Pancreas (tissue), 10 donors: ENCODE measurements at regions not wholly inside any gene's neighbourhood (a gene's known extent, or its start where the extent isn't known, plus 50 kb on each side); places are given as distances from the start of the nearest gene placed in this dataset.
"Not testable (repeated sequence)": the region's sequence is repeated elsewhere in the genome, so short reads cannot be mapped to it uniquely, and the experiment has no call there.

ENCODE experiments used
- ATAC-seq, 4 donors: fragments of 200-7000 bp; cut with Tn5 transposase; one replicate each; pipeline versions ENCODE4 v1.8.0 to v1.9.1; 2020; ENCODE audit warnings: mild to moderate bottlenecking in 4 of 4, moderate library complexity in 4 of 4
- DNase-seq, 6 donors: peaks; one replicate each; pipeline ENCODE4 v3.0.0-alpha.2; 2020
- FAIRE-seq: peaks from 2 replicates; lab custom pipeline; 2012; peaks lifted over from hg19 to GRCh38; lab: Jason Lieb, UNC
- H3K27ac ChIP-seq, 4 donors: fragments of 200-600 bp; sonication (generic); 1 replicate in 3 of 4; 2 replicates in 1 of 4; pipeline versions ENCODE4 v1.5.0 to v1.8.0; 2020
- H3K27me3 ChIP-seq, 4 donors: fragments of 200-600 bp; one replicate each; pipeline ENCODE4 v1.8.0; 2021
- H3K36me3 ChIP-seq, 3 donors: fragments of 200-600 bp; sonication (generic) in 1 of 3; one replicate each; pipeline versions ENCODE4 v1.5.0 to v1.8.0; 2020 to 2021
- H3K4me1 ChIP-seq, 3 donors: fragments of 200-600 bp; one replicate each; pipeline ENCODE4 v1.8.0; 2021
- H3K4me3 ChIP-seq, 4 donors: fragments of 200-600 bp; sonication (generic) in 2 of 4; one replicate each; pipeline versions ENCODE4 v1.5.0 to v1.8.0; 2020 to 2021
- H3K9me3 ChIP-seq, 4 donors: fragments of 200-600 bp; one replicate each; pipeline ENCODE4 v1.8.0; 2021
- WGBS, 2 donors: extraction: QIAGEN DNeasy Blood & Tissue Kit; methylation state at CpG; one replicate each; pipeline ENCODE4 v1.1.7; 2013; 5-methylcytosine and 5-hydroxymethylcytosine counted together
- intact Hi-C, 3 donors: fragments of 100-400 bp; cut with DNase I; formaldehyde crosslinking; loops; one replicate each; pipeline versions ENCODE4 v1.11.1 to v1.14.2; 2022
- donor health status: healthy with polysubstance abuse.
- donor health status: DM: no; HTN: no; CAD: no; lungs with moderate emphysema.
- donor health status: DM: no; HTN: no; CAD: no.
- donor health status: control.
- donor health status: control.
- donor health status: Bipolar disorder and iron deficiency.
- donor health status: DM: yes; HTN: yes; CAD: no.
- donor health status: DM: no; HTN: no; CAD: no.
- donor health status: DM: no; HTN: no; CAD: no.
- donor health status: DM: yes; HTN: yes; CAD: no.

GRCh38 chr13:52565324-52565723 is 76.9 kb upstream of the HNRNPA1L2 start:
- H3K36me3 ChIP-seq, ATAC-seq, H3K27ac ChIP-seq, H3K4me3 ChIP-seq, H3K27me3 ChIP-seq, H3K4me1 ChIP-seq, H3K9me3 ChIP-seq, intact Hi-C loops, DNase-seq, FAIRE-seq: not testable (repeated sequence)
- 81 to 87% methylated on average over 4 of the region's 4 CpGs for WGBS, 2 donors

GRCh38 chr13:52569904-52570602 is 72.2 kb upstream of the HNRNPA1L2 start:
- FAIRE-seq (peak; percentile 71), ATAC-seq (peak; percentile 70 to 96 (median 89)), DNase-seq (peak in 4 of 6 donors; percentile 2 to 40 (median 27))
- intact Hi-C loops, H3K9me3 ChIP-seq, H3K27me3 ChIP-seq, H3K36me3 ChIP-seq, H3K27ac ChIP-seq, H3K4me3 ChIP-seq, H3K4me1 ChIP-seq: not testable (repeated sequence)
- WGBS, 2 donors, result 0 to 2% methylated on average over 2 to 3 of the region's 9 CpGs

- not testable (repeated sequence) for FAIRE-seq, DNase-seq
Measured at GRCh38 chr13:52571163-52571562, 71.1 kb upstream of the HNRNPA1L2 start.

GRCh38 chr13:52582962-52583361 is 59.3 kb upstream of the HNRNPA1L2 start:
- H3K27ac ChIP-seq, ATAC-seq, intact Hi-C loops, DNase-seq, H3K9me3 ChIP-seq, H3K4me3 ChIP-seq, H3K27me3 ChIP-seq, H3K36me3 ChIP-seq, FAIRE-seq, H3K4me1 ChIP-seq: not testable (repeated sequence)
- WGBS, 2 donors, result 36 to 46% methylated on average over 2 of the region's 2 CpGs

More at GRCh38 chr13:52571163-52571562, 71.1 kb upstream of the HNRNPA1L2 start:
- H3K4me3 ChIP-seq, H3K9me3 ChIP-seq, H3K27ac ChIP-seq, intact Hi-C loops, H3K36me3 ChIP-seq, H3K27me3 ChIP-seq, ATAC-seq, H3K4me1 ChIP-seq: not testable (repeated sequence)
- WGBS, 2 donors, result 73 to 94% methylated on average over 2 of the region's 3 CpGs
